ENCODE measurements at regions not wholly inside any gene's neighbourhood (a gene's known extent, or its start where the extent isn't known, plus 50 kb on each side); places are given as distances from the start of the nearest gene placed in this dataset.

GRCh38 chr2:121904656-121905055 is 149.2 kb downstream of the TSN start:
- DNase-seq (ENCODE audit: extremely low spot score): no peak
- ChIA-PET CTCF (no interaction called here), POLR2A (no interaction called here)
- TF ChIP-seq CTCF (IDR thresholded peaks at IDR 0.05; ENCODE audit: control extremely low read depth, extremely low read depth, low read depth, missing control alignments): no peak

GRCh38 chr2:121905201-121905600 is 149.8 kb downstream of the TSN start:
- no peak for DNase-seq (ENCODE audit: extremely low spot score)
- POLR2A ChIA-PET: no interaction called here
- no peak for TF ChIP-seq CTCF (IDR thresholded peaks at IDR 0.05; ENCODE audit: control extremely low read depth, extremely low read depth, low read depth, missing control alignments)
- CTCF ChIA-PET: no interaction called here

DNA sequence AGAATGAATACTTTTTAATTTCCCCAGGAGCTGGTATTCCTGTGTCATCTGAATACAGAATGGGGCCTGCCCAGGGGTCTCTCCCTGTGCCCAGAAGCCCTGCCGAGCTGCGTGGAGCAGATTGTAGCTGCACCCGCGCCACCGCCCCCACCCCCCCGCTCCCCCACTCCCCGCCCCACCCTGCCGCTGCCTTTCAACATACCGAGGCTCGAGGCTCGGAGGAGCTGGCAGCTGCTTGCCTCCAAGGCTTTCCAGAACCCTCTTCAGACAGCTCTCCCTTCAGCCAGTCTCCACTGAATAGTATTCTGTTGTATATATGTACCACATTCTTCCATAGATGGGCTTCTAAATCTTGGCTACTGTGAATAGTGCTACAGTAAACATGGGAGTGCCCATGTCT is 150.7 kb downstream of the TSN start:
- no peak for DNase-seq (ENCODE audit: extremely low spot score)
- CTCF ChIA-PET: no interaction called here
- POLR2A ChIA-PET: no interaction called here

DNA sequence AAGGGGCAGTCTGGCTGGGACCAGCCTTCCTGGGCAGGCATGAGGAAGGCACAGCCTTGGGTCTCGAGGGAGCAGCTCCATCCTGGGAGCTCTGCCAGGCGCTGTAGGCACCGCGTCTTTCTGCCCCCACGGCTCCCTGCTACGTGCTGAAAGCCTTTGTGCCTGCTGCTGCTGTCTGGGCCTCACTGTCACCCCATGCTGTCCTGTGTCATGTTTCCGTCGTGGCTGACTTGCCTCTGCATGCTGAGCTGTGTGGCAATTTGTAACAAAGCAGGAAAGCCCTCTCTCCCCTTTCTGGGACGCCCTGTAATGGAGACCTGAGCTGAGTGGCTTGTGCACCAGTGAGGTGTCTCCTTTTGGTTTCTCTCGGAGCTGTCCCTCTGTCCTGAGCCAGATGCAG is 152.5 kb downstream of the TSN start:
- DNase-seq (ENCODE audit: extremely low spot score): no peak
- no peak for TF ChIP-seq CTCF (IDR thresholded peaks at IDR 0.05; ENCODE audit: control extremely low read depth, extremely low read depth, low read depth, missing control alignments)
- CTCF ChIA-PET: interaction anchor here (2.0 to 2.3 kb wide), 2 partner anchors 10 to 11 kb away, joined by 10 to 16 read pairs; no protein-coding TSS in a partner anchor
- POLR2A ChIA-PET: no interaction called here

More for the DNA sequence above, 150.7 kb downstream of the TSN start:
- TF ChIP-seq CTCF (IDR thresholded peaks at IDR 0.05; ENCODE audit: control extremely low read depth, extremely low read depth, low read depth, missing control alignments): no peak

GRCh38 chr2:121910139-121910538 is 154.7 kb downstream of the TSN start:
- POLR2A ChIA-PET: no interaction called here
- DNase-seq (ENCODE audit: extremely low spot score): no peak
- CTCF ChIA-PET: interaction anchor here (2.0 kb wide), 1 partner anchor 8 kb away, joined by 10 read pairs; no protein-coding TSS in a partner anchor
- no peak for TF ChIP-seq CTCF (IDR thresholded peaks at IDR 0.05; ENCODE audit: control extremely low read depth, extremely low read depth, low read depth, missing control alignments)

DNA sequence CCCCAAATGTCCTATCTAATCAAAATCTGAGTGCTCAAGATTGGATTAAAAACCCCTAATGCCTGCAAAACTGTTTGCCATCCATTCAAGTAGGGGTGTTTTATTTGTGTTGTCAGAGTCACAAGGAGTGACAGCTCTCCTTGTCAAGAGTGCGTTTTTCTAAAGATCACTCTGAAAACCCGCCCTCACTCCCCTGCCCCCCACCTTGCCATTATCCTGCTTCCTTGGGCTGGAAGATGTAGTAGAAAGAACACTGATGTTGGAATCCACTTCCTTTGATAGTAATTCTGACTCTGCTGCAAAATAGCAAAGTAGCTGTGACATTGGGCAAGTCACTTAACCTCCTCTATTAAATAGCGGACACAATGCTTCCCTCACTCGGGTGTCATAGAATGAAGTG is 155.6 kb downstream of the TSN start:
- CTCF ChIA-PET: no interaction called here
- POLR2A ChIA-PET: no interaction called here

More for the DNA sequence above, 155.6 kb downstream of the TSN start:
- no peak for TF ChIP-seq CTCF (IDR thresholded peaks at IDR 0.05; ENCODE audit: control extremely low read depth, extremely low read depth, low read depth, missing control alignments)
- DNase-seq (ENCODE audit: extremely low spot score): no peak

Measured in GM10248 (cell line).